Fibroblast of lung (primary cell): ENCODE measurements at regions not wholly inside any gene's neighbourhood (a gene's known extent, or its start where the extent isn't known, plus 50 kb on each side); places are given as distances from the start of the nearest gene placed in this dataset.

Source experiments
- CTCF ChIP-seq, 2 donors: IDR thresholded peaks in 1 of 2; conservative IDR thresholded peaks in 1 of 2; 1 replicate in 1 of 2; 2 replicates in 1 of 2; pipeline ENCODE4 v1.5.1; 2011 to 2012; ENCODE audit warnings: low read length in 2 of 2, control low read depth in 1 of 2, inconsistent platforms in 1 of 2, low read depth in 1 of 2, mild to moderate bottlenecking in 1 of 2
- EZH2 ChIP-seq: IDR thresholded peaks from 2 replicates; pipeline ENCODE4 v1.5.1; 2012; ENCODE audit warnings: low read length, control low read depth, mild to moderate bottlenecking; ENCODE audit errors: missing control alignments

- TF ChIP-seq CTCF (conservative IDR thresholded peaks at IDR 0.05 in 1 of 2, IDR thresholded peaks at IDR 0.05 in 1 of 2; ENCODE audit: low read depth in 1 of 2, low read length in 2 of 2) (no peak), EZH2 (no peak)
Measured at GRCh38 chr10:62527019-62527827, 153.1 kb downstream of the ZNF365 start.
